GM12864 (cell line): ENCODE measurements at regions not wholly inside any gene's neighbourhood (a gene's known extent, or its start where the extent isn't known, plus 50 kb on each side); places are given as distances from the start of the nearest gene placed in this dataset.

Experiments used
- DNase-seq: peaks from one replicate; pipeline ENCODE4 v3.0.0-alpha.2; 2011; ENCODE audit warnings: low read depth
- H3K4me3 ChIP-seq: 2 replicates; pipeline ENCODE4 v1.5.1; 2011; ENCODE audit warnings: mild to moderate bottlenecking, low read depth, low read length, control low read depth
- TF ChIP-seq, protein P1 (sequence below): IDR thresholded peaks from 2 replicates; pipeline ENCODE4 v1.5.1; 2011; ENCODE audit warnings: low read depth, mild to moderate bottlenecking, moderate library complexity, low read length, control low read depth, inconsistent platforms; ENCODE audit errors: missing control alignments

DNA sequence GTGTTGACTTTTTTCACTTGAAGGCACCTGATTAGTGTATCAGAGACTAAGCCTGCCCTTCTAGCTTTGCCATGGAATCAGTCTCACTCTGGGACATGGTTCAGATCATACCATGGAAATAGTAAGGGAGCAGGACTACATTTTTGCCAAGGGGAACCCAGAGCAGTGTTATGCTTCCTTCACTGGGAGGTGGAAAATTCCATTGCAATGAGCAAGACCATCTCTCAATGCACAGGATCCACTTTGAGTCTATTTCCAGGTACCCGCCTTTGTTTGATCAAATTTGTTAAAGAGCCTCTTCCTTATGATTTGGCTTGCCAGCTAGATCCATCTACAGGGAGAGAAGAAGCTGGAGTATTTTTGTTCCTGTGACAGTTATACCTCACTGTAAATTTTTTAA is 395.8 kb downstream of the MTX2 start:
- no peak for DNase-seq

DNA sequence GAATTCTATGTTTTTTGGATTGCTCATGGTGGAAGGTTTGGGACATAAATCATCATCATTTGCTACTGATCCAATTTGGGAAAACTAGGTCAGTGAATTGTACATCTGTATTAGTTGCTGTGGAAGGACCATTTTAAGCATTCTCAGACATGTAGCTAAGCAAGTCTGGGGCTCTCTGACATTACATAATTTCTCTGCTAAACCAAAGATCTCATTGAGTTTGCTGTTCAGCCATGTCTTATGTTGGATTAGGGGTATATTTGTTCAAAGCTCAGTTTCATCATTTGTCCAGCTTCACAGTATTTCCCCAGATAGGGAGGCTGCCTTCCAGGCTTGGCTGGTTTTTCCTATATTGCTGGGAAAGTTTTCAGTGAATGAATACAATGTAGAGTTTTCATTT is 399.7 kb downstream of the MTX2 start:
- no peak overlapping the region for H3K4me3 ChIP-seq
- TF ChIP-seq, protein P1, sequence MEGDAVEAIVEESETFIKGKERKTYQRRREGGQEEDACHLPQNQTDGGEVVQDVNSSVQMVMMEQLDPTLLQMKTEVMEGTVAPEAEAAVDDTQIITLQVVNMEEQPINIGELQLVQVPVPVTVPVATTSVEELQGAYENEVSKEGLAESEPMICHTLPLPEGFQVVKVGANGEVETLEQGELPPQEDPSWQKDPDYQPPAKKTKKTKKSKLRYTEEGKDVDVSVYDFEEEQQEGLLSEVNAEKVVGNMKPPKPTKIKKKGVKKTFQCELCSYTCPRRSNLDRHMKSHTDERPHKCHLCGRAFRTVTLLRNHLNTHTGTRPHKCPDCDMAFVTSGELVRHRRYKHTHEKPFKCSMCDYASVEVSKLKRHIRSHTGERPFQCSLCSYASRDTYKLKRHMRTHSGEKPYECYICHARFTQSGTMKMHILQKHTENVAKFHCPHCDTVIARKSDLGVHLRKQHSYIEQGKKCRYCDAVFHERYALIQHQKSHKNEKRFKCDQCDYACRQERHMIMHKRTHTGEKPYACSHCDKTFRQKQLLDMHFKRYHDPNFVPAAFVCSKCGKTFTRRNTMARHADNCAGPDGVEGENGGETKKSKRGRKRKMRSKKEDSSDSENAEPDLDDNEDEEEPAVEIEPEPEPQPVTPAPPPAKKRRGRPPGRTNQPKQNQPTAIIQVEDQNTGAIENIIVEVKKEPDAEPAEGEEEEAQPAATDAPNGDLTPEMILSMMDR: no peak
- DNase-seq: no peak

More for the DNA sequence above, 395.8 kb downstream of the MTX2 start:
- TF ChIP-seq, protein P1: no peak
- H3K4me3 ChIP-seq: no peak overlapping the region

DNA sequence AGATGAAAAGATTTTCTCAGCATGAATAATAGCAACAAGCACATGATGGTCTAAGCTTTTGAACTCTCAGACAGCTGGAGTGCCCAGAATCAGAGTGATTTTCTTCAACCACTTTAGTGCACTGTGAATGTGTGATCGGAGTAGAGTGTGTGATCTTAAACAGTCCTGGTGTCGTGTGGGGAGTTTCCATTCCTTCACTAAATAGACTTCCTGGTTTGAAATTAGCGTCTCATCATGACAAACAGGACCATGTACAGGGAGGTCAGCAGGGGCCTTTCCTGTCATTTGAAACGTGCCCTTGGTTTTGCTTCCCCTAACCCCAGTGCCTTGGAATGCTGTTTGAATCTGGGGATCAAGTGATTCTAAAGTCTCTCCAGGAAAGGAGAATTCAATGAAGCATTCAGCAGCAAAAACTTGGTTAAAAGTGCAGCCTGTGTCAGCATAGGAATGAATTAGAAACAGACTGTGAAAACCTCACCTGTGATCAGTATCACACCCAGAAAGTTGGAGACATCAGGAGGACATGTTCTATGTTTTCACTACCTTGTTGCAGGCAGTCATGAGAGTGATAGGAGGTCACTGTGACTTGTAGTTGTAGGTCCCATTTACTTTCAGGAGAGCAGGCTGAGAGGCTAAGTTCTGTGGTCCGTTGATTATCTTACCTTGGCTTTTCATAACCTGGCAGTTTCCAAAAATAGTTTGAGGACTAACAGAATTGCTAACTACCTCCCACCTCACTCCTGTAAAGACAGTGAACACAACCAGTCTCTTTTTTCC is 400.3 kb downstream of the MTX2 start:
- DNase-seq: peak; percentile 30
- H3K4me3 ChIP-seq: no peak overlapping the region
- TF ChIP-seq, protein P1: no peak

DNA sequence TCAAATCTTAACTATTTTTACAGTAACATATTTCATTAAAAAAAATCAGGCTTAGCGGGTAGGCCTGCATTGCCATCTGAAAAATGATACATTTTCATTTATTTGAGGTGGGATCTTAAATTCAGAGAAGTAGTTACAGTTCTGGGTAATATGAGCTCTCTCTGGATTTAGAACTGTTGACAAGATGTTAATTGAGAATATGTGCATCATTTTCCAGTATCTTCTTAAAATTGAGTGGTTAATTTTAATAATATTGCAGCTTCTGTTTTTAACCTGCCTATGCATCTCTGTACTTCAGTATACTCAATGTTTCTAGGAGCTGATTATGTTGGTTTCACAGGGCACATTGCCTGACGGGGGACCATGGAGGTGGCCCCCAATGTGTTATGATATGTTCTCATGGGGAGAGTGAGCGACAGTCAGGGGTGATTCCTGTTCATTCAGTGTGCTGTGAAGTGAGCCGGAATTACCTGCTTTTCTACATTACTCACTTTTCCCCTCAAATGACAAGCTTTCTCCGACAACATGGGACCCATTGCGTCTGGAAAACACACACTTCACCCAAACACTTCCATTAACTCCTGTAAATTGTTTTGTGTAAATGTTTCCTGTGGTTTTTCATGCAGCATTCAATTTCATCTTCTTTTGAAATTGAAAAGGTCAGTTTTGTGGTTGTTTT is 406.2 kb downstream of the MTX2 start:
- no peak for DNase-seq
- no peak overlapping the region for H3K4me3 ChIP-seq
- TF ChIP-seq, protein P1: no peak

DNA sequence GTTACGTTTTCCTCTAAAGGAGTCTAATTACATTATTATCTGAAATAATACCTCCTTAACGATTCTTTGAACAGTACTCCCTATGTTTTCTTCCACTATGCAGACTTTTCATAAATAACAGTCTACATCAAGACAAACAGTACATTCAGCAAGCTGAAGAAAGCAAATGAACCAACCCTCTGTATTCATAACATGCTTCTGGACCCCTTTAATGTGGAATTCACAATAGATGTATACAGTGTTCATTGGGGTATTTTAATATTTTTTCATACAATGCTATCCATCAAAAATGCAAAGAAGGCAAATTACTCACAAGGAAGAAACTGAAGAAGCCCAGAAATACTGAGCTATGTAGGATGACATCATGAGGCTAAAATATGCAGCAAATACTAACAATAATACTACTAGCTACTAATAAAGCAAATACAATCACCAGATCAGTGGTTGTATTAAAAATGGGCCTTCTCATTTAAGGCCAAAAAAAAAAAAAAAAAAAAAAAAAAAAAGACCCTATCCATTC is 408.6 kb downstream of the MTX2 start:
- TF ChIP-seq, protein P1: no peak
- H3K4me3 ChIP-seq: no peak overlapping the region
- no peak for DNase-seq

DNA sequence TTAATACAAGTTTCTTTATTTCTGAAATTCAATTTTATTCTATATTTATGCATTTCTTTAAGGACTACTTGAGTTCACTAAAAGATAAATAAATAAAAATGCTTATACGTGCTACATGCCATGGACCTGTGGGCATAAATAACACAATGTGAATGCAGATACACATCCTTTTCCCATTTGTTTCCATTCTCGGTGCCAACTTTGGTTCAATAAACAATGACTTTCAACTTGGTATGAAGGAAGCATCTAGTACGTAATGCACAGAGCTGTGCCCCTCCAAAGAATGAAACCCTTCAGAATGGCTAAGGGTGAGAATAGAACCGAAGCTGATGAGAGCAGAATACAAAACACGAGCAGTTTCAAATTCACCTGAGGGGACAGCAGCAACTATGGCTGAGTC is 409.3 kb downstream of the MTX2 start:
- TF ChIP-seq, protein P1: no peak
- DNase-seq: no peak
- H3K4me3 ChIP-seq: no peak overlapping the region
